ENCODE measurements at regions not wholly inside any gene's neighbourhood (a gene's known extent, or its start where the extent isn't known, plus 50 kb on each side); places are given as distances from the start of the nearest gene placed in this dataset.
A peak's percentile ranks its signal among the peaks of the same experiment; 100 is the strongest.

DNA sequence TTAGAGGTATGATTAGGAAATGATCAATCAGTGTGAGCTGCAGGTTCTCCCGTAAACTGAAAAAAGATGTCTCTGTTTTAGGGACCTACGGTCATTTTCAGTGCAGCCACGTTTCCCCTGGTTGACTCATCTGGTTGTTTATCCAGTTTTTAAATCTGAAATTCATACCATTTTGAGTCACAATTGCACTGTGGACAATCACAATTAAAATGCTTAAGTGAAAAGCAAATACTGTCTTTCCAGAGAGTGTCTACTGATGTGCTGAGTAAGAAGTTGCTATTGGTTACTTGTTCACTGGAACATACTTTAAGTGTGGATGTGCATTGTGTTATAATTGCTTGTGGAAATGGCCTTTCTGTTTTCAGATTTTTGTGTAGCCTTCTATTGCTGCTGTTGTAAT lies 305.1 kb upstream of the SASH1 start:
- DNase-seq (ENCODE audit: low spot score), result no peak

DNA sequence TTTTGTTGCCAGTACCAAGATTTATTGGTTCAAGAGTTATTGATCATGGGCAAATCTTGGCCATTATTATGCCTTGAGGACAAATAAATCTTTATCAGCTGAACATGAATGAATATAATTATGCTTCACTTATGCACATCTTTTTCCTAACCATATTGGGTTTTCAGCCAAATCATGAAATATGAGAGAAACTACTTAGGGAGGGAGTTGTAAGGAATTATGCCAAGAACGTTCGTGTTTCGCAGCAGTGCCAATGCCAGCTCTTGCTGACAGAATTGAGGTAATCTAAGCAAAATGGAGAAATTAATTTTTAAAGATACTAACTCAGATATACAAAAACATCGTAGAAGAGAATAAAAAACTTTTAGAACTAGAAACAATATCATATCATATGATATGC lies 301.1 kb upstream of the SASH1 start:
- no peak for DNase-seq (ENCODE audit: low spot score)

DNA sequence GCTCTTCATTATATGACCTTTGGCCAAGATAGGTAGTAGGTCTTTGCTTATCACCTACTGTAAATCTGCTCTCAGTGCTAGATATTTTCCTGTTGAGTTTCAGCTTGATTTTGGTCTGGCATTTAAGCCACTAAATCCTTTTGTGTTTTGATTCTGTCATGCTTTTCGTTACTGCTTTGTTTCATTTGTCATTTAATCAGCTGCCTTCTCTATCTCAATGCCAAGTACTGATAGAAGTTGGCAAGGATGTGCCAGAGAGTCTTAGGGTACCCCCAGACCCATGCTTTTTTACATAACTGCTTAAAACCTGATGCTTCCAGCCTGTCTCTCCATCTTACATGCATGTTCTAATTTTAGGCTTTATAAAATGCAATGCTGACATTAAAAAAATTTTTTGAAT lies 300.1 kb upstream of the SASH1 start:
- no peak for DNase-seq (ENCODE audit: low spot score)

DNA sequence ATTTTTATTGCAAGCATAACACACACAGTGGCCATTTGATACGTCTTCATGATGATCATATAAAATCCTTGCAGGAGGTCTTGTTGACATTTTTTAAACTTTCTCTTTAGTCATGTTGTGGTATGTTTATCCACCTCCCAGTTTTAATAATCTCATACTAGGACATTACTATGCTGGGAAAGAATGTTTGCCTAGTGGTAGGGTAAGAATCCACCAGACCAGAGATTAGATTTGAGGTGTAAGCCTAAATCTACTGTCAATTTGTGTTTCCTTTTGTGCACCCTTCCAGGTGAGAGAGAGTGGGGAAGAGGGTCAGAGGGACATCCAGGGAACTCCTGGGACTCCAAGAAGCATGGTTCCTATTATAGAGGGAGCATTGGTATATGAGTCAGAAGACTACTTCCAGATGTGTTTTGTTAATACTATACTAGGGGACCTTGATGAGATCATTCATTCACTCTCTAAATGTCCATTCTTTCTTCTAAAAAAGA lies 298.3 kb upstream of the SASH1 start:
- DNase-seq (ENCODE audit: low spot score), result no peak

DNA sequence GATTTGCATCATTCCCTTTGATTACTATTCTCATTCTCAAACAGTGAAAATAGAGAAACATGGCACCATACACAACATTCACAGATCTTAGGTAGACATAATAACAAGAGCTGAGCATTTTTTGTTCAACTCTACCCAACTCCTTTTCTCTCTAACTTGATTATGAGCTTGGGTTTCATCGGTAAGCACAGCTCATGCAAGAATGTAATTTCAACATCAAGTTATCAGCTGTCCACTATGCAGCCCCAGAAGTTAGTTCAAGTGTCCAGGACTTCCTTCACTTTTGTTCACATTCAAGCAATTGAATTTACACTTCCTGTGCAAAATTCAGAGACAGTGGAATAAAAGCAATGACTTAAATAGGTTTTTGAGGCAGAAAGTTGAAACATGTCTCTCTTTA lies 297.7 kb upstream of the SASH1 start:
- DNase-seq (ENCODE audit: low spot score), result no peak

DNA sequence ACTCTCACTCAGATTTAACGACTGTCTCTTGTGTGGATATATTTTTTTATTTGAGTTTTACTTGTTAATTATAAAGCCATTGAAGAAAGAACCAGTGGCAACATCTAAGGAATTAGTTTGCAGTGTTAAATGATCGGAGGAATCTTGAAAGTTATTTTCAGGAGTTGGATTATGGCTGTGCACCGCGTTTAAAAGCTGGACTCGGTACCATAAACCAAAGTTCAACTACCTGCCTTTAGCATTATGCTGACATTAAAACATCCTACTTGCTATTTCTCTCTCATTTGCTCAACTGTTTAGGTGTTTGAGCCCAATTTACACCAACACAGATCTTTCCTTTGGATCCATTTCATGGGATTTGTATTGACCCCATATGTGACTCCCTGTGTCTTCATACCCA lies 289.4 kb upstream of the SASH1 start:
- no peak for DNase-seq (ENCODE audit: low spot score)

DNA sequence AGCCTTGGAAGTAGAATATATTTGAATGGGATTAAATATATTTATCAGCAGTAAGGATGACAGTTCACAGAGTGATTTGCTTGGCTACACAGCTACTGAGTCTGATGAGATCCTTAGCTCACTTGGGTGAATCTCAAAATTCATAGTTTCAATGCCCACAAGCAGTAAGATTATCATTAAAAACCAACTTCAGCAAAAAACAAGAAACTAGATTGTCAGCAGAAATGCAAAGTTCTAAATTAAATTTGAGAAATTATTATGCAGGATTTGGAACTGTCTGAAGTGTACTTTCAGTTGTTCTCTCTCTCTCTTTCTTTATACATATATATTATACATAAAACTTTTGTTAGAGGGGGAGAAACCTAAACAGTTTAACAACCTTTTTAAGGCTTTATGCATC lies 288.8 kb upstream of the SASH1 start:
- DNase-seq (ENCODE audit: low spot score), result no peak

DNA sequence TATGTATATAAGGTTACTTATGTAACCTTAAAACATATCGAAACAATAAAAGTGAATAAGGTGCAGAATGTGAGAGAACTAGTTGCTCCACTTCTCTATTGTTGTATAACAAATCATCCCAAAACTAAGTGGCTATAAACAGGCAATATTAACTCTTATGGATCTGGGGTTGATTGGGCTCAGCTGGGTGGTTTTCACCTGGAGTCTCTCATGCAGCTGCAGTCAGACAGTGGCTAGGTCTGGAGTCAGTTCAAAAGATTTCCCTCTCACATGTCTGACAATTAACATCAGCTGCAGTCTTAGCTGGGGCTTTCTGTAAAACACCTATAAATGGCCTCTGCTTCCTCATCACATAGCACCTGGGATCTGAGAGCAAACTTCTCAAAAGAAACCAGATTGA lies 288.4 kb upstream of the SASH1 start:
- no peak for DNase-seq (ENCODE audit: low spot score)

DNA sequence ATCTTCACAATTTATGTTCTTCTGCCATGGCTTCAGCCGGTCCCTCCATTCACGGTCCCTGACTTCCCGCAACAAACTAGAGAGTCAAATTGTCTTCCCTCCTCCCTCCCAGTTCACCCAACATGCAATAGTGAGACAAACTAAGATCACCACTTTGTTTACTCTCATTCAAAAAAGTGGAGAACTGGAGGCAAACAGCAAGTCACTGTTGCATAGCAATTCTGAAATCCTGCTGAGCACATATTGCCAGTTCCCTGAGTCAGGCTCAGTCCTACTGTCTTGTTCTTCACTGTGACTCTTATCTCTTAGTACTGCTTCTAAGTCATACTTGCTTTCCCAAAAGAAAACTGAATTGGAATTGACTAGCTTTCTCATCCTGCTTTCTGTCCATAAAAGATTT lies 287.2 kb upstream of the SASH1 start:
- no peak for DNase-seq (ENCODE audit: low spot score)

DNA sequence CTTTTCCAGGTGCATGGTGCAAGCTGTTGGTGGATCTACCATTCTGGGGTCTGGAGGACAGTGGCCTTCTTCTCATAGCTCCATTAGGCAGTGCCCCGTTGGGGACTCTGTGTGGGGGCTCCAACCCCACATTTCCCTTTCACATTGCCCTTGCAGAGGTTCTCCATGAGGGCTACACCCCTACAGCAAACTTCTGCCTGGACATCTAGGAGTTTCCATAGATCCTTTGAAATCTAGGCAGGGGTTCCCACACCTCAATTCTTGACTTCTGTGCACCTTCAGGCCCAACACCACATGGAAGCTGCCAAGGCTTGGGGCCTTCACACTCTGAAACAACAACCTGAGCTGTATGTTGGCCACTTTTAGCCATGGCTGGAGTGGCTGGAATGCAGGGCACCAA lies 282.8 kb upstream of the SASH1 start:
- DNase-seq (ENCODE audit: low spot score), result no peak

DNA sequence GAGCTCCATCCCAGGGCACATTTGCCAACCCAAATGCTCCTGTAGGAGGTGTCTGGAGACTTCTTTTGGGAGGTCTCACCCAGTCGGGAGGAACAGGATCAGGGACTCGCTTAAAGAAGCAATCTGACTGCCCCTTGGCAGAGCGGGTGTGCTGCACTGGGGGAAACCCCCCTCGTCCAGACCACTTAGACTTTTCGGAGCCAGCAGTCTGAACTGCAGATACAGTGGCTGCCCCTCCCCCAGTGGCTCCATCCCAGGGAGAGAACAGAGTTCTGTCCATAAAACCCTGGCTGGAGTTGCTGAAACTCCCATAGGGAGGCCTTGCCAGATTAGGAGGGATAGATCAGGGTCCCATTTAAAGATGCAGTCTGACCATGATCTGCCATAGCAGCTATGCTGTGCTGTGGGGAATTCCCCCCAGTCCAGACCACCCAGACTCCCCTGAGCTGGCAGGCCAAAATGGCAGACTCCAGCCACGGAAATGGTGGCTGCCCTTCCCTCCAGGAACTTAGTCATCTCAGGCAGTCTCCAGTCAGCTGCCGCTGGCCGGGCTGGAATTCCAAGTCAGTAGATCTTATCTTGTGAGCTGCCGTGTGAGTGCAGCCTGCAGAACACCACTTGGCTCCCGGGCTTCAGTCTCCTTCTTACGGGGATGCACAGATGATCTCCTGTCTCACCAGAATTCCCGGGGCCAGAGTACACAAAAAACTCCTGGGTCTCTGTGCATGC lies 278.1 kb upstream of the SASH1 start:
- peak; percentile 61 for DNase-seq (ENCODE audit: low spot score)

DNA sequence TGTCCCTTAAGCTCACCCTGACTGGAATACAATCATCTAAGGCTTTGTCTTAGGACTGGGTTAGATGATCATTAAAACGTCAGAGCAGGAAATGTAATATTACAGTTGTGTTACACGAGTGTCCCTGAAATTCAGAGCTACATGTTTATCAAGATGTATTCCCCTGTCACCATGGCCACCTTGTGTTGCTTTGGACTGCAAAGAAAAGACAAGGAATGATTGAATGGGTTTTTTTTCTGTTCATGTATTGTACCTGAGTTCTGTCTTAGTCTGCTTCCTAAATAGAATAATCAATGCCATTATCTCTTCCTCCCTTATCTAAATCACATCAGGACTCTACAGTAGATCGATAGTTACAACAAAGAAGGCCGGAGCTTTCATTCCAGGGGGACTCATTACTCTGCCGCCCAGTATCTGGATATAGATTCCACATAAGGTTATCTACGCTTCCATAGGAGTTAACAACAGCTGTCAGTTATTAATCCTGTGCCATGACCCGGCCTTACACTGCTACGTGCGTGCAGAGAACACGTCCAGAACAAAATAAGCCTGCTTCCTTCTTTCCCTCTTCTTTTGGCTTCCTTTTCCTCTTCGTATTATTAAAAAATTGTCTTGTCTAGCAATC lies 274.1 kb upstream of the SASH1 start:
- no peak for DNase-seq (ENCODE audit: low spot score)

DNA sequence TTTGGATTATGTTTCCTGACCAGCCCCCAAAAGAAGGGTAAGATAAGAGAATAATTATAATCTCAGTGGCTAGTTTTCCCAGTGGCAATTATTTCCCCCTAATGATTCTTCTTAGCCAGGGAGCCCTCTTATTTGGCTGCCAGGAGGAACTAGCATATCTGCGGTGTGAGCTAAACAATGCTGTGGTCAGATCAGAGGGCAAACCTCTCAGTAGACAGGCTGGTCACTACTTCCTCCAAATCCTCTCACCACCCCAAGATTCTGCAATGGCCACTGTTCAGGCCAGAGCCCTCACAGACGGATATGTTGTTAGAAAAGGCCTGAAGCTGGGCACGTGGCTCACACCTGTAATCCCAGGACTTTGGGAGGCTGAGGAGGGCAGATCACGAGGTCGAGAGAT lies 273.4 kb upstream of the SASH1 start:
- no peak for DNase-seq (ENCODE audit: low spot score)

DNA sequence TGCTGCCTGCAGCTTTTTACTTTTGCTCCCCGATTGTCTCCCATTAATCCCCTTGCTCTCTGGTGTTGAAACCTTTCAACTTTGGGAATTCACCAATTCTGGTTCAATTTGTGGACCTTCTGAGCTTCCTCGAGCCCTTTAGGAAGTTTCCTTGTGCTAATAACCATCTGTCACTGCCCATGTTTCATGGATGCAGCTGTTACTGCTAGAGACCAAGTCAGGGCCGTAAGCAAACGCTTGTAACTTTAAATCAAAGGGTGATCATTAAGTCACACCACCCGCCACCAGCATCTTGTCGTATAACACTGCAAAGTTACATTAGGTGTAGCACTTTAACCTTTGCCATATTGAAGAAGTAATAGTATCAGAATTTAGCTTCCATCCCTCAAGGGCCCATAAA lies 268.3 kb upstream of the SASH1 start:
- no peak for DNase-seq (ENCODE audit: low spot score)

DNA sequence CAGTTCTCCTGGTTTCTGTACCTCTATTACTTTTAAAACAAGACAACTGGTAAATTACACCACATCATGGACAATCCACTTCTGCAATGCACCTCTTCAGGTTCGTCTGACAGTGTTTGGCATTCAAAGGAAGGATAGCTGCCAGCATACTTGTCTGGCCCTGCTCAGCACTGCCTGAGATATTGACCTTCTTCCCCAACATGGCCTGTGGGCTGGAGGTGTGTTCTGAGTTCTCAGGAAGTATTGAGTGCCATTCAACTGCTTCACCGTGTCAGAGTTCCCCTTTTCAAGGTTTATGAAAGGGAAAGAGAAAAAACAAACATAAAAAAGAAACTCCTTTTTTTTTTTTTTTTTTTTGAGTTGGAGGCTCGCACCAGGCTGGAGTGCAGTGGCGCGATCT lies 267.9 kb upstream of the SASH1 start:
- no peak for DNase-seq (ENCODE audit: low spot score)

DNA sequence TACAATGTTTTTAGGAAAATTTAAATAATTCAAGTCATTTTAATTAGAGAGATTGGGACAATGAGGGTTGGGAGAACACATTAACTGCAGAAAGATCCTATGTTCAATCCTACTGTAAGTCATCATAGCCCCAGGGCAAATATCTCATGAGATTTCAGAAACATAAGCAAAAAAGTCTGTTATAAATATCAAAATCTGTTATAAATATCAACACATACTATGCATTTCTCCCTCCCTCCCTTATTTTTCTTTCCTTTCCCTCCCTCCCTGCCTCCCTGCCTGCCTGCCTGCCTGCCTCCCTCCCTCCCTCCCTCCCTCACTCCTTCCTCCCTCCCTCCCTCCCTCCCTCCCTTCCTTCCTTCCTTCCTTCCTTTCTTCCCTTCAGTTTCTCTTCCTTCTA lies 267.3 kb upstream of the SASH1 start:
- DNase-seq (ENCODE audit: low spot score), result no peak

DNA sequence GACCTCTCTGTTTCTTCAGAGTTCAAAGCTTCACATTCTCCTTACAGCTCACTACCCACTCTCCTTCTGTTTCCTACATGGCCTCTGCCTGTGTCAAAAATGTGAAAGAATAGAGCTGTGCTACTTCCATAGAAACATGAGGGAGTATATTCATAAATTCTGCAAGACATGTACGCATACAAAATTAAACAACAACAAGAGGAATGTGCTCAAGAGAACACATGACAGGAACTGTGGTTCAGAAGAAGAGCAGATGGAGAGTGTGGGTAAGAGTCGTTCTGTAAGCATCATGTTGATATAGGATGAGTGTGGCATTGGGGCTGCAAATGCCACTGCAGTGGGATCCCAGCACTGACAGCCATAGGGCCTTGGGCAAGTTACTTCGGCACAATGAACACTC lies 266.6 kb upstream of the SASH1 start:
- DNase-seq (ENCODE audit: low spot score), result no peak

DNA sequence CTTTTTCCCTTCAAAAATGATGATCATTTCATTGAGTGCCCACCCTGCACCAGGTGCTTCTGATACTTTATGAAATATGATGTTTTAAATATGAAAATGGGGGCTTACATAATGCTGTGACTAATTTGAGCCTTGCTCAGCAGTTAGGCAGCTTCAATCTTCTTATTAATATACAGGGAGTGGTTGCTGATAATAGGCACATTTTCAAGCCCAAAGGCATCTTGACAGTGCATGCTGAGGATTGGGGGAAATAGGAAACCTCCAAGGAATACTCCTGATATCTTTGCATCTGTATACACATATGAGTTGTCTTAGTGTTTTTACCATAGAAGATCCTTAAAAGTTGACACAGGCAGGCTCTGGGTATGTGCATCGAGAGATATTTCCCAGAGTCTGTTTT lies 262.3 kb upstream of the SASH1 start:
- no peak for DNase-seq (ENCODE audit: low spot score)

DNA sequence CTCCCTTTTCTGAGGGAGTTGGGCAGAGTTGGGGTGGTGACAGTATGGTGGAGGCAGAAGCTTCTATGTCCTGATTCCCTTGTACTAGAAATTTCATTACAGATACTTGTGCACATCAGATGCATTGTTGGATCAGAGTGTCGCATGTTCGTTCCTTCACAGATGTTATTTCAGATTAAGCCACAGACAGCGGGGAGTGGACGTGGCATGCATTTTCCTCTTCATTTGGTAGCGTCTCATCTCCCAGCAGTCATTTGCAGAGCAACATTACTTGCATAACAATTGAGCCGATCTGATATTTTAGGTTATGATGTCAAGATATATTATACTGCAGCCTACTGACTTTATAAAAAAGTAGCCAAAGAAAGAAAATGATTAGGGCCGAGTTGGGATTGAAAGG lies 261.6 kb upstream of the SASH1 start:
- DNase-seq (ENCODE audit: low spot score), result no peak

DNA sequence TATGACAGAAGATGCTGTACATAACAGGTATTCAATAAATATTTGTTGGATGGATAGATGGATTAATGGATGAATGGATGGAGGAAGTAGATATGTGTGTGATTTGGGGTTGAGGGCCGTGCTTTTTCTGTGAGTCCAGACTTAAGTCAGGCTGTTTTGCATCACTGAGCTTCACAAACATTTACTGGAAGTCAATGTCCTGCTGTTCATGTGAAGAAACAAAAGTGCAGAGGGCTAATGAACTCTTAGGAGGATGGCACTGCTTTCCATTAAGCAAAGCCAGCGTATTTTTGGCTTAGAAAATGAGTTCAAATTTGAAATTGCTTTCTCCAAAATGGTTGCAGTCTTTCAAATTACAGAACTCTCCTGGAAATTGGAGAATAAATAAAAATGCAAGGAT lies 260.6 kb upstream of the SASH1 start:
- DNase-seq (ENCODE audit: low spot score), result no peak

DNA sequence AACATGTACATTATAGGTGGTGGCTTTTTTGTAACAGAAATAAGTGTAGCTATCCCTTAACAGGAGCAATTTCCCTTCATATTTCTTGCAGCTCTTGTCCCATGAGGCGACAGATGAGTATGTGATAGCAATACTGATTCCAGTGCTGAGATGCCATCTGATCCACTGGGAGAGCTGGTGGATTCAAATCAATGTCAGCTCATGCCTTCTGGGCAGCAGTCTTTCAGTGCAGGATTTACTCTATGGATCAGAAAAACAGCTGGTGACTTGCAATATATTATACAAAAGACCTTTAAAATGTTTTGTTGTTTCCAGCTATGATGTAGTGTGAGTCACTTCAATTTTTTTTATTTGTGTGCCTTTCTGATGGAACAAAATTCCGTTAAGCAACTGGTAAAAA lies 259.9 kb upstream of the SASH1 start:
- DNase-seq (ENCODE audit: low spot score), result no peak

DNA sequence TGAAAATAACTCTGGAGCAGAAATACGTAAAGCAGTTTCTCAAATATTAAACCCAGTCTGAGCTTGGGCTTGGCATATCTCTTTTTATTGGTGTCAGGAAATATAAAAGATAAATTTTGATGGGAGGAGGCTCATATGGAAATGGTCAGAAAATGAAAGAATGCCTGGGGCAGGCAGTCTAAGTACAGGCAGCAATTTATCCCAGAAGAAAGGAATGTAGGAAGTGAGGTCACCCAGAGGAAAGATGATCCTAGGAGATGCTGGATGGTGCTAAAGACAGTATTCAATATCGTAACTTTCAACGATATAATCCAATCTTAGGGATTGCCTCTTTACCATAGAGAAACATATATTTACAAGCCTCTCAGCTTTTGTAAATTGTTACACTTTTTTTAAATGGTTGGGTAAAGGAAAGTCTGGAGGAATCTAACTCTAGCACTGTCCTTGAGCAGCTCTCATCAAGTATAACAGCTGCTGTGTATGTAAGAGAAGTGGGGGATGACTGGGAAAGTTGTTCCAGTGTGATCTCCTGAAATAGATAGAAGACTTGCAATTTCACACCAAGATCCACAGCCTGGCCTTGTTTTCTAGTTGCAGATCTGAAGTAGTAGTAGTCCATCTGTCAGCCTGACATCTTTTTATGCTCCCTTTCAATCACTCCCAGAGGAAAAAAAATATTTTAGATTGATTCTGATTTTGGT lies 256.9 kb upstream of the SASH1 start:
- DNase-seq (ENCODE audit: low spot score), result no peak

DNA sequence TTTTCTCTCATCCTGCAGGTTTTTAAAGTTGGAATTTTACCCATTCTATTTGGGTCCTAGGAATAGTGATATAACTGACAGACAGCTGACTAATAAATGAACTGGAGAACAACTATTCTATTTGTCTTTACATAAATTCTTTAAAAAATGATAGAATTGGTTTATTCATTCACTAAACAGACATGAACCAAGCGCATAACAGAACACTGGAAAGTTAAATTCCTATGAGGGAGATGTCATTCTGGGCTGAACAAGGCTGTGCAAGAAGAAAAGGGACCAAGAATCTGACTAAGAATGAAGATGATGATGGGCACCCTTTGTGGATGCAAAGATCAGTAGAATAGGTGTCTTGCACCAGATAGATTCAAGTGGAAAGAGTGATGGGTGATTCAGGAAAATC lies 256.3 kb upstream of the SASH1 start:
- no peak for DNase-seq (ENCODE audit: low spot score)
